GM23338 (cell line): ENCODE measurements at regions not wholly inside any gene's neighbourhood (a gene's known extent, or its start where the extent isn't known, plus 50 kb on each side); places are given as distances from the start of the nearest gene placed in this dataset.

ENCODE experiments used
- ATAC-seq: fragments of 200-7000 bp; cut with Tn5 transposase; 3 replicates; pipeline ENCODE4 v1.9.1; 2020
- DNase-seq: peaks from one replicate; pipeline ENCODE4 v3.0.0-alpha.2; 2015; ENCODE audit warnings: low spot score
- H2AFZ ChIP-seq: fragments of 200-600 bp; sonication (generic); 2 replicates; pipeline ENCODE4 v1.8.0; 2016; ENCODE audit warnings: antibody characterized with exemption, mild to moderate bottlenecking, moderate library complexity
- H3F3A ChIP-seq: fragments of 200-600 bp; sonication (generic); replicated peaks from 2 replicates; pipeline ENCODE4 v1.8.0; 2017; ENCODE audit warnings: antibody characterized with exemption, mixed run types, low read depth
- H3K27ac ChIP-seq: fragments of 200-600 bp; sonication (generic); 2 replicates; pipeline ENCODE4 v1.6.1; 2016; ENCODE audit warnings: low read depth
- H3K27me3 ChIP-seq: fragments of 200-600 bp; sonication (generic); 2 replicates; pipeline ENCODE4 v1.8.0; 2016; ENCODE audit warnings: mild to moderate bottlenecking, mixed run types, moderate library complexity; ENCODE audit not compliant: insufficient read depth
- H3K36me3 ChIP-seq: fragments of 200-600 bp; sonication (generic); 2 replicates; pipeline ENCODE4 v1.8.0; 2016; ENCODE audit warnings: mild to moderate bottlenecking; ENCODE audit not compliant: insufficient read depth
- H3K4me1 ChIP-seq: fragments of 200-600 bp; sonication (generic); 2 replicates; pipeline ENCODE4 v1.8.0; 2016; ENCODE audit warnings: mild to moderate bottlenecking, moderate library complexity; ENCODE audit not compliant: insufficient read depth
- H3K4me2 ChIP-seq: fragments of 200-600 bp; sonication (generic); 2 replicates; pipeline ENCODE4 v1.7.1; 2017; ENCODE audit warnings: mixed run types
- H3K4me3 ChIP-seq: fragments of 200-600 bp; sonication (generic); 2 replicates; pipeline ENCODE4 v1.6.1; 2016; ENCODE audit warnings: mixed run types
- H3K79me2 ChIP-seq: fragments of 200-600 bp; sonication (generic); replicated peaks from 2 replicates; pipeline ENCODE4 v1.8.0; 2017; ENCODE audit warnings: mild to moderate bottlenecking; ENCODE audit not compliant: insufficient read depth
- H3K9me2 ChIP-seq: fragments of 200-600 bp; sonication (generic); 2 replicates; pipeline ENCODE4 v1.8.0; 2017; ENCODE audit not compliant: insufficient read depth
- H4K20me1 ChIP-seq: fragments of 200-600 bp; sonication (generic); replicated peaks from 2 replicates; pipeline ENCODE4 v1.8.0; 2017; ENCODE audit warnings: mild to moderate bottlenecking; ENCODE audit not compliant: insufficient read depth
- H3K27ac Mint-ChIP-seq: 2 replicates; pipeline ENCODE4 v1.8.0; 2020; ENCODE audit warnings: inconsistent platforms, mild to moderate bottlenecking, moderate library complexity, mixed read lengths
- H3K27me3 Mint-ChIP-seq: 3 replicates; pipeline ENCODE4 v1.8.0; 2022; ENCODE audit warnings: low read depth, mild to moderate bottlenecking, moderate library complexity, mixed read lengths, inconsistent platforms; ENCODE audit not compliant: insufficient read depth, poor library complexity
- H3K36me3 Mint-ChIP-seq: 3 replicates; pipeline ENCODE4 v1.8.0; 2021; ENCODE audit warnings: low read depth, mild to moderate bottlenecking, inconsistent platforms, moderate library complexity, mixed read lengths
- H3K4me1 Mint-ChIP-seq: 3 replicates; pipeline ENCODE4 v1.8.0; 2020; ENCODE audit warnings: mild to moderate bottlenecking, inconsistent platforms, mixed read lengths
- H3K4me3 Mint-ChIP-seq: 3 replicates; pipeline ENCODE4 v1.8.0; 2021; ENCODE audit warnings: moderate library complexity, mild to moderate bottlenecking, inconsistent platforms, mixed read lengths
- H3K9me3 Mint-ChIP-seq: 3 replicates; pipeline ENCODE4 v1.8.0; 2020; ENCODE audit warnings: moderate library complexity, mild to moderate bottlenecking, inconsistent platforms, mixed read lengths
- CREB1 ChIP-seq: fragments of 250-450 bp; sonication (Bioruptor Pico); IDR thresholded peaks from 2 replicates; pipeline ENCODE4 v1.5.0; 2020; ENCODE audit warnings: low read depth, mild to moderate bottlenecking, moderate library complexity
- CTCF ChIP-seq, 2 experiments: fragments of 200-600 bp in 1 of 2; sonication (generic) in 1 of 2; conservative IDR thresholded peaks; 2 replicates each; pipeline versions ENCODE4 v1.5.1 to v1.6.1; 2016 to 2017; ENCODE audit warnings: antibody characterized with exemption in 2 of 2, low read depth in 2 of 2, mild to moderate bottlenecking in 2 of 2, moderate library complexity in 1 of 2
- EZH2 ChIP-seq: fragments of 200-600 bp; sonication (generic); IDR thresholded peaks from one replicate; pipeline ENCODE4 v1.8.0; 2017; ENCODE audit warnings: antibody characterized with exemption, mild to moderate bottlenecking, low read depth; ENCODE audit not compliant: unreplicated experiment
- JUNB ChIP-seq: IDR thresholded peaks from one replicate; pipeline ENCODE4 v1.6.1; 2016; ENCODE audit warnings: antibody characterized with exemption; ENCODE audit not compliant: unreplicated experiment
- NANOG ChIP-seq: IDR thresholded peaks from 2 replicates; pipeline ENCODE4 v1.6.1; 2016; ENCODE audit warnings: antibody characterized with exemption, borderline replicate concordance
- POLR2AphosphoS5 ChIP-seq: IDR thresholded peaks from 2 replicates; pipeline ENCODE4 v1.6.1; 2016; ENCODE audit warnings: antibody characterized with exemption, low read depth
- REST ChIP-seq: IDR thresholded peaks from one replicate; pipeline ENCODE4 v1.6.1; 2018; ENCODE audit warnings: antibody characterized with exemption; ENCODE audit not compliant: unreplicated experiment
- STAT1 ChIP-seq: IDR thresholded peaks from one replicate; pipeline ENCODE4 v1.6.1; 2016; ENCODE audit warnings: antibody characterized with exemption; ENCODE audit not compliant: unreplicated experiment
- ZNF114 ChIP-seq: fragments of 250-450 bp; sonication (Bioruptor Pico); IDR thresholded peaks from 2 replicates; pipeline ENCODE4 v1.5.0; 2020; ENCODE audit warnings: mild to moderate bottlenecking, moderate library complexity
- ZNF331 ChIP-seq: fragments of 250-450 bp; sonication (Bioruptor Pico); IDR thresholded peaks from 2 replicates; pipeline ENCODE4 v1.5.0; 2020; ENCODE audit warnings: low read depth, mild to moderate bottlenecking, moderate library complexity
- ZNF462 ChIP-seq: fragments of 250-450 bp; sonication (Bioruptor Pico); IDR thresholded peaks from 2 replicates; pipeline ENCODE4 v1.5.0; 2020; ENCODE audit warnings: mild to moderate bottlenecking, moderate library complexity

- Mint-ChIP-seq H3K27ac (no peak overlapping the region), H3K9me3 (no peaks in the 10 kb centered on the region), H3K36me3 (no peaks in the 10 kb centered on the region), H3K27me3 (no peaks in the 10 kb centered on the region), H3K4me1 (no peaks in the 10 kb centered on the region), H3K4me3 (no peak overlapping the region)
- Histone ChIP-seq H3K4me3 (no peak overlapping the region), H3K27me3 (no peaks in the 10 kb centered on the region), H4K20me1 (no peaks in the 10 kb centered on the region), H3F3A (no peaks in the 10 kb centered on the region), H3K79me2 (no peaks in the 10 kb centered on the region), H3K9me2 (no peaks in the 10 kb centered on the region), H3K36me3 (no peaks in the 10 kb centered on the region), H2AFZ (no peak overlapping the region), H3K27ac (no peak overlapping the region), H3K4me1 (no peaks in the 10 kb centered on the region), H3K4me2 (no peak overlapping the region)
- ATAC-seq (no peak), DNase-seq (no peak)
- TF ChIP-seq JUNB: no peak
- TF ChIP-seq CREB1 (CRISPR knock-in tag): no peak
- TF ChIP-seq ZNF331 (CRISPR knock-in tag): no peak
- TF ChIP-seq POLR2AphosphoS5: no peak
- TF ChIP-seq REST: no peak
- no peak for TF ChIP-seq NANOG
- TF ChIP-seq CTCF (conservative IDR thresholded peaks at IDR 0.05; ENCODE audit: low read depth in 2 of 2): no peak
- TF ChIP-seq STAT1: no peak
- TF ChIP-seq EZH2: no peak
- no peak for TF ChIP-seq ZNF114 (CRISPR knock-in tag)
- TF ChIP-seq ZNF462 (CRISPR knock-in tag): no peak
Observed at GRCh38 chr5:164784230-164784629, 1278.8 kb downstream of the MAT2B start.
